ENCODE measurements at regions not wholly inside any gene's neighbourhood (a gene's known extent, or its start where the extent isn't known, plus 50 kb on each side); places are given as distances from the start of the nearest gene placed in this dataset.

DNA sequence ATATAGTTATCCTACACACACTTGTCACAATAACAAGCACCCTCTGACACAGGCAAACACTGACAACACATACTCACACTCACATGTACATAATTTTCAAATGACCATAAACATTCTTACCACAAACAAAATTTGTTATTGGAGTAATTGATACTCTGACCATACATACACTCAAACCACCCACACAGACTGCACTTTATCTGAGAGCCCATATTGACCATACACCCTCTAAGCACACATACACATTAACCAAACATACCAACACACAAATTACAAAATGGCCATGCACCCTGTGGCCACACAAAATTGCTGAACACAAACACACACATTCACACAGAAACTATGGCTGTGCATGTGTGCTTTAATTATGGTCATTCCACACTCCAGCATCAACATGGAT is 79.1 kb upstream of the FAM120A start:
- no peak for DNase-seq (ENCODE audit: low read depth)
- TF ChIP-seq, protein P1, sequence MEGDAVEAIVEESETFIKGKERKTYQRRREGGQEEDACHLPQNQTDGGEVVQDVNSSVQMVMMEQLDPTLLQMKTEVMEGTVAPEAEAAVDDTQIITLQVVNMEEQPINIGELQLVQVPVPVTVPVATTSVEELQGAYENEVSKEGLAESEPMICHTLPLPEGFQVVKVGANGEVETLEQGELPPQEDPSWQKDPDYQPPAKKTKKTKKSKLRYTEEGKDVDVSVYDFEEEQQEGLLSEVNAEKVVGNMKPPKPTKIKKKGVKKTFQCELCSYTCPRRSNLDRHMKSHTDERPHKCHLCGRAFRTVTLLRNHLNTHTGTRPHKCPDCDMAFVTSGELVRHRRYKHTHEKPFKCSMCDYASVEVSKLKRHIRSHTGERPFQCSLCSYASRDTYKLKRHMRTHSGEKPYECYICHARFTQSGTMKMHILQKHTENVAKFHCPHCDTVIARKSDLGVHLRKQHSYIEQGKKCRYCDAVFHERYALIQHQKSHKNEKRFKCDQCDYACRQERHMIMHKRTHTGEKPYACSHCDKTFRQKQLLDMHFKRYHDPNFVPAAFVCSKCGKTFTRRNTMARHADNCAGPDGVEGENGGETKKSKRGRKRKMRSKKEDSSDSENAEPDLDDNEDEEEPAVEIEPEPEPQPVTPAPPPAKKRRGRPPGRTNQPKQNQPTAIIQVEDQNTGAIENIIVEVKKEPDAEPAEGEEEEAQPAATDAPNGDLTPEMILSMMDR (IDR thresholded peaks at IDR 0.05; ENCODE audit: insufficient read depth, low read depth, low read length, missing control alignments): no peak
- no peak overlapping the region for H3K4me3 ChIP-seq (ENCODE audit: low read length)

DNA sequence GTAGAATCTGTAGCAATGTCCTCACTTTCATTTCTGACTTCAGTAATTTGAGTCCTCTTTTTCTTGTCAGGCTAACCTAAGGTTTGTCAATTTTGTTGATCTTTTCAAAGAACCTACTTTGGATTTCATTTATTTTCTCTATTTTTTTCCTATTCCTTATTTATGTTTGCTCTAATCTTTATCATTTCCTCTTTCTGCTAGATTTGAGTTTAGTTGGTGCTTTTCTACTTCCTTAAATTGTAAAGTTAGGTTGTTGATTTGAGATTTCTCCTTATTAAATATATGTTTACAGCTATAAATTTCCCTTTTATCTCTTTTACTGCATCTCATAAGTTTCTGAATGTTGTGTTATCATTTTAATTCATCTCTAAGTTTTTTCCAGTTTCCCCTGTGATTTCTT is 75.1 kb upstream of the FAM120A start:
- no peak for DNase-seq (ENCODE audit: low read depth)
- TF ChIP-seq, protein P1 (IDR thresholded peaks at IDR 0.05; ENCODE audit: insufficient read depth, low read depth, low read length, missing control alignments): no peak
- H3K4me3 ChIP-seq (ENCODE audit: low read length): no peak overlapping the region

DNA sequence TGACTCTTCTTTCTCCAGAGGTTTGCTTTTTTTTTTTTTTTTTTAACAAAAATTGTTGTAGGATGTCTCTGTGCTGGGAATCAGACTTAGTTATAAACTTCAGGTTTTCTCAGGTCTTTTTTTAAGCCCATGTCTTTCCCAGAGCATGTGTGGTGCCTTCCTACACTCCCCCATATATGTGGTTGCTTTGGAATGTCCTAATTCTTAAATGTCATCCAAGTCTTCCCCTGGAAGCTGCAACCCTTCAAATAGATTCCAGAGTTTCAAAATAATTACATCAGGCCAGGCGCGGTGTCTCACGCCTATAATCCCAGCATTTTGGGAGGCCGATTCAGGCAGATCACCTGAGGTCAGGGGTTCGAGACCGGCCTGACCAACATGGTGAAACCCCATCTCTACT is 73.2 kb upstream of the FAM120A start:
- no peak overlapping the region for H3K4me3 ChIP-seq (ENCODE audit: low read length)
- no peak for DNase-seq (ENCODE audit: low read depth)
- TF ChIP-seq, protein P1 (IDR thresholded peaks at IDR 0.05; ENCODE audit: insufficient read depth, low read depth, low read length, missing control alignments): no peak

DNA sequence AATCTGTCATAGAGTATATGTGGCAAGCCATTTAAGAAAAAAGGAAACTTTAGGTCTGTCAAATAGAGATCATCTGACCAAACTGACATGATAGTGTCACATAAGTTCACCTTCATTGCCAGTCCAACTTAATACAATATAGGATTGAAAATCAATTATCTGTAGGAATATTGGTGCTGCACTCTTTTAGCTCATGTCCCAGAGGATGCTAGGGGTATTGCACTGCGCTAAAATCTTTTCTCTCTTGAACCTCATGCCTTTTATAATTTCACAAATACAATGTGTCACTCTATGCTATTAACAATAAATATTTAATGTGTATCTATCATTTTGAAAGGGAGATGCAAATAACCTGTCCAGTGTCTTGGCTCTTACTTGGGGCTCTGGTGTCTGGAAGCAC is 72.4 kb upstream of the FAM120A start:
- DNase-seq (ENCODE audit: low read depth): no peak
- H3K4me3 ChIP-seq (ENCODE audit: low read length): no peak overlapping the region
- TF ChIP-seq, protein P1 (IDR thresholded peaks at IDR 0.05; ENCODE audit: insufficient read depth, low read depth, low read length, missing control alignments): no peak

DNA sequence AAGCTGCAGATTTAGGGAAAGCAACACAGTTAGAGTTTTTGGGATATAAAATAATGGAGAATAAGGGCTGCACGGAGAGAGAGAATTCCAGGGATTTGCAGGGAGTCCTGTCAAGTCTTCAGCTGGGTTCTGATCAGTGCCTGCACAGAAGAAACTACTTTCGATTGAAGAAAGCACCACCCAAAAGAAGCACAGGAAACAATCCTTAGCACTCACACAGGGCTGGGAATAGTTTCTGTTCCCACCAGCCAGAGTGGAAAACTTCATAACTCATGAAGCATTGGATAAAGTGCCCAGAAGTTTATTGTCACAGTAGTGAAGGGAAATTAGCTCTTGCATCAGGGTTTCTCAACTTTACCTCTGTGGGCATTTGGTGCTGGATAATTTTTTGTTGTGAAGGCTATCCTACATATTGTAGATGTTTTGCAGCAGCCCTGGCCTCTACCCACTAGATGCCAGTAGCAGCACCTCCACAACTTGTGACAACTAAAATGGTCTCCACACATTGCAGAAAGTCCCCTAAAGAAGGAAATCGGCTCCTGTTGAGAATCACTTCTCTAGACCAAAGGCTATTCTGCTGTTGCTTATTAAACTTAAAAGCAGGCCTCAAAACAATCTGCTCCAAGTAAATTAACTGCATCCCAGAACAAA is 71.0 kb upstream of the FAM120A start:
- DNase-seq (ENCODE audit: low read depth): no peak
- H3K4me3 ChIP-seq (ENCODE audit: low read length): no peak overlapping the region
- TF ChIP-seq, protein P1 (IDR thresholded peaks at IDR 0.05; ENCODE audit: insufficient read depth, low read depth, low read length, missing control alignments): peak; percentile 10

DNA sequence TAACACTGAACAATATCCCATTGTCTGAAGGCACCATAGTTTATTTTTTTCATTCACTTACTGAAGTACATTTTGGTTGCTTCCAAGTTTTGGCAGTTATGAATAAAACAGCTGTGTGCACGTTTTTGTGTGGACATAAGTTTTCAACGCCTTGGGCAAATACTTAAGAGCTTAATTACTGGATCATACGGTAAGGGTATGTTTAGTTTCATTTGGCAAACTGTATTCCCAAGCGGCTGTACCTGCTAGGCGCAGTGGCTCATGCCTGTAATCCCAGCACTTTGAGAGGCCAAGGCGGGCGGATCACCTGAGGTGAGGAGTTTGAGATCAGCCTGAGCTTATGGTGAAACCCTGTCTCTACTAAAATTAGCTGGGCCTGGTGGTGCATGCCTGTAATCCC is 63.7 kb upstream of the FAM120A start:
- TF ChIP-seq, protein P1 (IDR thresholded peaks at IDR 0.05; ENCODE audit: insufficient read depth, low read depth, low read length, missing control alignments): no peak
- no peak overlapping the region for H3K4me3 ChIP-seq (ENCODE audit: low read length)
- DNase-seq (ENCODE audit: low read depth): peak; percentile 24

DNA sequence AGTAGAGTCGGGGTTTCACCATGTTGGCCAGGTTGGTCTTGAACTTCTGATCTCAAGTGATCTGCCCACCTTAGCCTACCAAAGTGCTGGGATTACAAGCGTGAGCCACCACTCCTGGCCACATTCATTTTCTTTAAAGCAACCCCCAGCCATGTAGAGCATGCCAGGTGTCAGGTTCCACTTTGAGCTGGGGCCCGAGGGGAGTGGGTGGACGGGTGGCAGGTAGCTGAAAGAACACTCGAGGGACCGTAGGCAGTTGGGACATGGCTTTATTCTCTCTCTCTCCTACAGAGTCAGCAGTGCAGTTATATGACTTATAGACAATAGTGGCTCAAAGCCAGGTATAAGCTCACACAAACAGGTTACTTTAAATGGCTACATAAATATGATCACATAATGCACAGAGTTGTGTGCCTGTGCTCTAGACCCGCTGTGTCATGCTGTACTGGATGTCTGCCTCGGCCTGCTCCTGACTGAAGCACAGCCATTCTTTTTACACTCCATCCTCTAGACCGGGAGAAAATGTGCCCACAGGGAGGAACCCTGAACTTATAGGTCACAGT is 60.5 kb upstream of the FAM120A start:
- TF ChIP-seq, protein P1 (IDR thresholded peaks at IDR 0.05; ENCODE audit: insufficient read depth, low read depth, low read length, missing control alignments): no peak
- no peak overlapping the region for H3K4me3 ChIP-seq (ENCODE audit: low read length)
- DNase-seq (ENCODE audit: low read depth): peak; percentile 25
